GM18505 (cell line): ENCODE measurements at regions not wholly inside any gene's neighbourhood (a gene's known extent, or its start where the extent isn't known, plus 50 kb on each side); places are given as distances from the start of the nearest gene placed in this dataset.

Experiments
- ATAC-seq: cut with Tn5 transposase; IDR thresholded peaks from one replicate; pipeline ENCODE4 v1.9.1; 2021; ENCODE audit not compliant: unreplicated experiment
- POLR2A ChIP-seq: IDR thresholded peaks from 4 replicates; pipeline ENCODE4 v1.6.1; 2011; ENCODE audit warnings: borderline replicate concordance; ENCODE audit not compliant: insufficient read depth, insufficient read length; ENCODE audit errors: extremely low read depth

DNA sequence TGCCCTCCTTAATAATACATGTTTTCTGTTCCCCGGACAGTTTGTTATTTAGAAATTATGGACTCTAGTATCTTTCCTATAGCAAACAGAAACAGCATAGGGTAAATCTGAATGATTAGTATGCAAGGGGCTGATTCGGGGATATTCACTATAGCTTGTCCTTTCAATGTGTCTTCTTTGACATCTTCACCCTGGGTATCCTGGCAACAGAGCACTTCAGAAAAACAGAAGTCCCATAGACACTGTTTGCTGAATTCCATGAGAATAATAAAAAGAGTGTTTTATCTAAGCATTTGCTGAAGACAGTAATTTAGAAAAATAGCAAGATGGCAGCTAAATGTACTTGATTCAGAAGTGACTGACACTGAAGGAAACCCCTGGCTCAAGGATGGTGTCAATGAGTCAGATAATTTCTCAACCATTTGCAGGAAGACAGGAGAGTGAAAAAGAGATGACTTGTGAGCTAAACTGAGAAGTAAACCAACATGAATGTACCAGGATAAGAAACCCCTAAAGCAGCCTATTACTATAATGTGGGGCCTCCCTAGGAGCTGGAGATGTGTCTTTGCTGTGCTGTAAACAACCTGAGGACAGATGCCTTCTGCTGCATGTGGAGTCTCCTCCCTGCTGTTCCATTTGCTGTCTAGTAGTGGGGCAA, 246.2 kb downstream of the MAN2A1 start:
- ATAC-seq, result no peak

DNA sequence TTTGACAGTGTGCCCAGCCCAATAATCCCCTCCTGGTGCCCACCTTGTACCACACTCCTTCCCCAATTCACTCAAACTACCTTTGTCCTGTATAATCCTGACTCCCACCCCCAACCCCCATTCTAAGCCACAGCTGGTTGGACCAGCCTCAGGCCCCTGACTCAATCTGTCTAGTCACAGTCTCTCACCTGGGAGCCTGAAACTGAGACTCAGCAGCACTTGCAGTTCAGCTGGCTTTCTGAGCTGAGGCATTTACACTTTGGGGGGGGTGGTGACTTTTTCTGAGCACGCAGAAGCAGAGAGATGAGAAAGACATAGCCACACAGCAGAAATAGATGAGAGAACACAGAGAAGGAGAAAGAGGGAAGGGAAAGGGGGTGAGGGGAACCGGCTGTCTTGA, 247.3 kb downstream of the MAN2A1 start:
- TF ChIP-seq POLR2A, result no peak
- no peak for ATAC-seq

More for the DNA sequence above, 246.2 kb downstream of the MAN2A1 start:
- no peak for TF ChIP-seq POLR2A

DNA sequence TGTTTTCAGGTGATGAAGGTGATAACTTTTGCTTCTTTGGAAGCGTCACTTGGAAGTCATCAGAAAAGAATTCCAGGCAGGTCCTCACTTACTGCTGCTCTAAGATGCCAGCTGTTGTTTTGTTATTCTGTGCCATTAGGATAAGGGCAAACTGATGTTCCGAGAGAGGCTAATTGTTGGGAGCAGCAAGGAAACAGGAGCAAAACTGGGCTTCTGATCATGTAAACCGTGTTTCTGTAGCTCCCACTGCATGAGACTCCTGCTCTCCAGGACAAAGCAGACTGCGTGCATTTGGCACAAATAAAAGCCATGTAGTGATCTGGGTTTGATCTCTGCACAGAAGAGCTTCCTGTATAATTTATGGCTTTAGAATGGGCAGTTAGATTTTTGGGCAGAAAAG, 248.2 kb downstream of the MAN2A1 start:
- ATAC-seq, result no peak
- TF ChIP-seq POLR2A, result no peak

DNA sequence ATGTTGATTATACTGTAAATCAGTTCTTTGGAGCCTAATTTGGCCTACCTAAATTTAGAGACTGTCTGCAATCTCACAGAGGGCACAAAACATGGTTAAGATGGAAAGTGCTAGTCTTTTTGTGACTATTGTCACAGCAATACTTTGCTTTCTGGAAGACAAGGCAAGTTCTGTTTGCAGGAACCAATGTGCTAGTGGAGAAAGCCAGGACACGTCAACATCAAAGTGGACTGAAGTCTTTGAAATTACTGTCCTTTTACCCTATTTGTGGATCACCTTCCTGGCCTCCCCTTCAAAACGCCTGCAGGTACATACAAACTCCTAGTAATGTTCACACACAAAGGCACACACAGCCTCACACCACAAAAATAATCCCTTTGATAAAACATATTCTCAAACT, 248.7 kb downstream of the MAN2A1 start:
- ATAC-seq, result no peak
- TF ChIP-seq POLR2A, result no peak

DNA sequence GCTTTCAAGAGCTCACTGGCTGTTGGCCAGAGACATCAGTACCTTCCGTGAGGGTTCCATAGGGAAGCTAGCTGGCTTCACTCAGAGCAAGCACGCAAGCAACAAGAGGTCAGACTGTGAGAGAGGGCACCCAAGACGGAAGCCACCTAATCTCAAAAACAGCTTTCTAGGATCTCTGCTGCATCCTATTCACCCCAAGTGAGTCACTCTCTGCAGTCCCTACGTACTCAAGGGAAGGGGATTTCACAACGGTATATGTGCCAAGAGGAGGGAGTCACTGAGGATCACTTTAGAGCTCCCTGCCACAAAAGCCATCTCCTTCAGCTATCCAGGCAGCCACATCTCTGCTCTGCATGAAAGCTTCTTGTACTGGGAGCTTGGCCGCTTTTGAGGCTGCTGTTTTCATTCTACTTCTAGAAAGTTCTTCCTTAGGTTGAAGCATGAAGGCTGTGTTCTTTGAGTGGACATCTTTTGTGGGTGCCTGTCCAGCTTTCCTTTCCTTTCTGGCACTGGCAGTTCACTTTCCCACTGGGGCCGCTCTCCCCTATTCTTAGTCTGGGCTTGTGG, 249.5 kb downstream of the MAN2A1 start:
- no peak for TF ChIP-seq POLR2A
- no peak for ATAC-seq

DNA sequence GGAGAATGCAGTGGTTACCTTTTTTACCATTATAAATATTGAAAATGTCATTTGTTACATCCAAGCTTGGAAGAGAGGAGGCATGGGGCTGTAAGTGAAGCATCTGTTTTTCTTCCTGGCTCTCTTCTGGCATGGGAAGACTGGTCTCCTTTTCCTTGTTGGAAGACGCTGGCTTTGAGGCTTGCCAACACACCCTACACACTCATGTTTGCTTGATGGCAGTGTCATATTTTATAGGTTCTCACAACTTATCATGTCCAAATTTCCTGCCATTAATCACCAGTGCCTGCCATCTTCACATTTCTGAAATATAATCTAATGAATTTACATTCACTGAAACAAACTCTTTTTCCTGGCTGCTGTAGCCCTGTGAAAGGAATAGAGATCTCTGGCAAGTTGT, 252.9 kb downstream of the MAN2A1 start:
- no peak for TF ChIP-seq POLR2A

DNA sequence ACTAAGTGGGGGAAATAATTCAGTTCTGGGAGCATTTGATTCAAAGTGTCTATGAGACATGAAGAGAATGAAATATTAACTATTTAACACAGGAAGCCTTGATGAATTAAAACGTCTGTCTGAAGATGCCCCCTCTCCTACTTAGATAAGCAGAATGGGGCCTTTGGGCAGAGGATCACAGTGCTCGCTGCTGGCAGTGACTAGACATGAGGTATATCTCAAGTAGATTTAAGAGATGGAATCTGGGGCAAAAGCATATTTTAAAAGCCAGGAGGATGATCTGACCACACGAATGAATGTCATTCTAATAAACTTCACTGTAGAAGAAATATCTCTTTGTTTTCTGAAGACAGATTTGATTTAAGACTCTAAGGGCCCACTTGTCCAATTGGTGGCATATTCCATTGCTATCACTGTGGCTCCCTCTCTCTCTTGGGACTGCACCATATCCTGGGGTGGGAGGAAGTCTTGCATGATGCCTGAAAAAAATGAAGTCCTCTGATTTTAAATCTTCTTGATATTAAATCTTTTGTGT, 254.0 kb downstream of the MAN2A1 start:
- no peak for TF ChIP-seq POLR2A
- ATAC-seq, result no peak

More for the DNA sequence above, 252.9 kb downstream of the MAN2A1 start:
- ATAC-seq, result no peak

DNA sequence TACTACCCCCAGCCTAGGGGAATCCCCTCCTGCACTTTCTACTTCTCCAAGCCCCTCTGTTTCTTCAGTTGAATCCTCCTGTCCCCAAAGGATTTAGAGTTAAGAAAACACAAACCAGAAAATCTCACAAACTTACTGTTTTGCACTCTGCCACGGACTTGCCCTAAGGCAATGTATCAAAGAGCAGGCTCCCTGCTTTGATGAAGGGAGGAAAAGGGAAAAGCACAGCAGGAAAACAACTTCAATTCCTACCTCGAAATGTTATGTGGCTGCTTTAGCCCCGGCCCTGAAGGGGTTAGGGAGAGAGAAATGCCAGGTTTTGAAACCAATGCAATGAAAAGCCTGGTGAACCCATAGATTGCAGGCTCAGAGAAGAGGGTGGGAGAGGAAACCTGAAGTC, 254.7 kb downstream of the MAN2A1 start:
- no peak for TF ChIP-seq POLR2A
- ATAC-seq, result no peak

DNA sequence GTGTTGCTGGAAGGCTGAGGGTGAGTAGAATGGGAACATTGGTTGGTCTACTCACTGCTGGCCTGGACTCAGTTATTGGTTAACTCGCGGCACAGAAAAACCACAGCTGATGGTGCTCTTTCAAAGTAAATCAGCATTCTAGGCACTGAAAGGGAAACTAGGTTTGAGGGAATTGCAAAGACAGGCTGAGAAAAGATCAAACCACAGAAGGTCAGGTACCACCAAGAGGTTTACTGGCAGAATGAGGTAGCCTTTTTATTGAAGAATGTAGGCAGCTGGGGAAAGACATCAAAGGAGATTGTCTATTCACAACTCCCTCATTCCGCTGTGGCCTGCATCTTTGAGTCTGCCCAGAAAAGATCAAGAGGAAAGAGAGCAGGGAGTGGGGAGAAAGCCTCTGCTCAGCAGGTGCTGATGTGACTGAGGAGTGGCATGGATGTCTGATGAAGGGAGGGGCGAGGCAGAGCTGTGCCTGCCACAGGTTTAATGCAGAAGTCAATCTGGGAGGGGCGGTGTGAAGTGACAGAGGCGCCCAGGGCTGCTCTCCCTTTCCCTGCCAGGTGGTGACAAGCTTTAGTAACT, 255.5 kb downstream of the MAN2A1 start:
- ATAC-seq, result no peak

DNA sequence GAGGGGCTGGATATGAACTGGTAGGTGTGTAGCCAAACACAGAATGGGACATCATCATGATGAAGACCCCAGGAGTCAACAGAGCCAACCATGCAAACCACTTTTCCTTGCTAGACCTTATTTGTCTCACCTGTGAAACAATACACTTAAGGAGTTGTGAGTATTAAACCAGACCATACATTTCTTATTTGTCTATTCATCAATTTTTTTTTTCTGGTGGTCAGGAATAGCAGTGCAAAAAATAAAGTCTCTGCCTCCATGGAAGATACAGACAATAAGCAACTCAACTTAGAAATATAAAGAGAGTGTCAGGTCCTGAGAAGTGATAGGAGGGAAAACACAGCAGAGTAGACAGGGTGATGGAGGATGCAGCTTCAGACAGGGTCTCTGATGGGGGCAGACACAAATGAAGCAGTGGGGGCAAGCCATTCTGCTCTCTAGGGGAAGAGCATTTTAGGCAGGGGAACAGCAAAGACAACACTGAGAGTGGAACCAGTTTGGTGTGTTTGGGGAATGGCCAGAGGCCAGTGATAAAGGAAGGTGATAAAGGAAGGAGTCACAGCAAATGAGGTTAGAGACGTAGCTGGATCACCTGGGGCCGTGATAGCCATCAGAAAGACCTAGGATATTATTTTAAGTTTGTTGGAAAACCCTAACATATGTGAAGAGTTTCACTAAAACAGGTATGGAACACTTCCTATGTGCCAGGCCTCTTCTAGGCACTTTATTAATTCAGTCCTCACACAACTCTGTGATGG, 256.2 kb downstream of the MAN2A1 start:
- no peak for TF ChIP-seq POLR2A
- ATAC-seq, result no peak

More for the DNA sequence above, 255.5 kb downstream of the MAN2A1 start:
- TF ChIP-seq POLR2A, result no peak

DNA sequence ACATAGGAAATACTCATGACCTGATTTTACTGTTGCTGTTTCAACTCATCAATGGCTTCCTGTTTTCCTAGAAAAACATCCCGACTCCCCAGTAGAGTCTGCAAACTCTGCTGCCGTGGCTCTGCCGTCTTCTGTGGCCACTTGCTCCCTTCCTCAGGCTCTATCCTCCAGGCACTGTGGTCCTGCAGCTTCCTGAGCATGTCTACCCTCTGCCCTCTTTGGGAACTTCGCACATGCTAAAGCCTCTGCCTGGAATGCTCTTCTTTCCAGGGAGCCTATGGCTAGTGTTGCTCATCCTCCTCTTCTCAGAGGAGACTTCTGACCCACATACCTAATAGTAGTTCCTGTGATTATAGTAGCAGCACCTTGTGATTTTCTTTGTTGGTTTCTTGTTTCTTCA, 256.9 kb downstream of the MAN2A1 start:
- TF ChIP-seq POLR2A, result no peak
- ATAC-seq, result no peak

DNA sequence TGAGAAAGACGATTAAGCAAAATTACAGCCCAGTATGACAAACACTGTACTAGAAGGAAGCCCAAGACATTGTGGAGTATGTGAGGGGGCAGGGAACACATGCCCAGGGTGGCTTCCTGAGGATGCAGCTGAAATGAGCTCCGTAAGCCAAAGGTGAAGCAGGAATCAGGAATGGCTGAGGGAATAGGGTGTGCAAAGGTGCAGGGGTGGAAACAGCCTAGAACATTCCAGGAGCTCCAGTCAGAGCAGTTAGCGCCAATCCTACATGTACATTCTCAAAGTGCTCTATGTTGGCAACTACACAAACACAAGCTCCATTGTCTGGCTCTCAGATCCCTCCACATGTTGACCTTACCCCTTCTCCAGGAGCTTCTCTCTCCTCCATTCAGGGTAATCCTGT, 257.9 kb downstream of the MAN2A1 start:
- TF ChIP-seq POLR2A, result no peak
- no peak for ATAC-seq

DNA sequence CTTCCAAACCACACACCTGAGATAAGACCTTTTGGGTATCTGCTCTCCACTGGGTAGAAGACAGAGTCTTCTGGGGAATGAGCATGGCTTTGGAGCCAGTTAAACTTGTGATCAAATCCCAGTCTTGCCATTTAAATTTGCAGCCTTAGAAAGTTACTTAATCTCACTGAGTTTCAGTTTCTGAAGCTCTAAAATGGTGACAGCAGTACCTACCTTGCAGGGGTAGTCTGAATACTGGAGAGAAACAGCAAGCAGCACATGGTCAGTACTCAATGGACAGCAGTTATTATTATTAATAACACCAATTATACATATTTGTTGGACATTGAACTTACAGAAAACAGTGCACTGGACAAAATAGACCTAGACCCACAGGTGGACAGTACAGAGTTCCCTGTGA, 260.9 kb downstream of the MAN2A1 start:
- no peak for TF ChIP-seq POLR2A
- ATAC-seq, result no peak
